ENCODE measurements at regions not wholly inside any gene's neighbourhood (a gene's known extent, or its start where the extent isn't known, plus 50 kb on each side); places are given as distances from the start of the nearest gene placed in this dataset.

- no peak for DNase-seq (ENCODE audit: low spot score)
- Histone ChIP-seq H3K9ac (ENCODE audit: insufficient read depth, low read depth, low read length) (no peak overlapping the region), H3K27me3 (ENCODE audit: control insufficient read depth in 1 of 2, insufficient read depth in 2 of 2, low read length in 2 of 2) (no peaks in the 10 kb centered on the region), H4K20me1 (ENCODE audit: insufficient read depth, low read length) (no peaks in the 10 kb centered on the region), H3K27ac (ENCODE audit: extremely low read length, insufficient read depth, low read length) (no peak overlapping the region), H3K4me2 (ENCODE audit: low read depth, low read length) (no peak overlapping the region), H3K4me3 (replicated peaks in 1 of 3; ENCODE audit: insufficient read depth in 1 of 3, low read depth in 2 of 3, low read length in 3 of 3) (no peak overlapping the region), H3K4me1 (ENCODE audit: insufficient read depth, low read length) (no peaks in the 10 kb centered on the region), H3K36me3 (replicated peaks in 1 of 2; ENCODE audit: control insufficient read depth in 1 of 2, insufficient read depth in 2 of 2, low read length in 2 of 2) (no peaks in the 10 kb centered on the region), H3K79me2 (ENCODE audit: insufficient read depth, low read length) (no peaks in the 10 kb centered on the region), H2AFZ (ENCODE audit: low read length) (no peak overlapping the region), H3K9me3 (ENCODE audit: low read length) (no peaks in the 10 kb centered on the region)
- CTCF ChIA-PET (ENCODE audit: low intra/inter-chr PET ratio, low total read pairs) = no interaction called here
- intact Hi-C loops (cut with micrococcal nuclease; ENCODE audit: unreplicated experiment) (no loop called here), in situ Hi-C loops (cut with HindIII; ENCODE audit: extremely low pct_ligation_motif_present, low pct_unique_long_range_greater_than_20kb) (no loop called here)
- BruUV-seq (replicated peaks) = no TSS peak
- no peak for FAIRE-seq
- ATAC-seq = no peak
- 0% methylated on average over 3 of the region's 3 CpGs for WGBS (ENCODE audit: low lambda C conversion rate)
- POLR2A ChIA-PET = no interaction called here
- TF ChIP-seq ZNF720 (CRISPR knock-in tag; IDR thresholded peaks at IDR 0.05) (no peak), SMARCE1 (IDR thresholded peaks at IDR 0.05; ENCODE audit: borderline replicate concordance) (no peak), THRA (CRISPR knock-in tag; IDR thresholded peaks at IDR 0.05; ENCODE audit: borderline replicate concordance) (no peak), MATR3 (CRISPR knock-in tag; IDR thresholded peaks at IDR 0.05) (no peak), MLX (CRISPR knock-in tag; IDR thresholded peaks at IDR 0.05) (no peak), ZBTB34 (CRISPR knock-in tag; IDR thresholded peaks at IDR 0.05) (no peak), ZNF558 (CRISPR knock-in tag; IDR thresholded peaks at IDR 0.05; ENCODE audit: borderline replicate concordance) (no peak), IKZF1 (IDR thresholded peaks at IDR 0.05) (no peak), FLYWCH1 (CRISPR knock-in tag; IDR thresholded peaks at IDR 0.05) (no peak), ATF7-NPFF (CRISPR knock-in tag; IDR thresholded peaks at IDR 0.05; ENCODE audit: low read depth) (no peak)
Observed at GRCh38 chr13:65940720-65941119, 1289.4 kb downstream of the PCDH9 start.
